Hematopoietic multipotent progenitor cell treated with erythropoietin and hydrocortisone succinate and interleukin-3 and kit ligand, for 8 days (in vitro differentiated cells): ENCODE measurements at regions not wholly inside any gene's neighbourhood (a gene's known extent, or its start where the extent isn't known, plus 50 kb on each side); places are given as distances from the start of the nearest gene placed in this dataset.
A peak's percentile ranks its signal among the peaks of the same experiment; 100 is the strongest.

Experiments
- DNase-seq: peaks from one replicate; pipeline ENCODE4 v3.0.0-alpha.2; 2015

DNA sequence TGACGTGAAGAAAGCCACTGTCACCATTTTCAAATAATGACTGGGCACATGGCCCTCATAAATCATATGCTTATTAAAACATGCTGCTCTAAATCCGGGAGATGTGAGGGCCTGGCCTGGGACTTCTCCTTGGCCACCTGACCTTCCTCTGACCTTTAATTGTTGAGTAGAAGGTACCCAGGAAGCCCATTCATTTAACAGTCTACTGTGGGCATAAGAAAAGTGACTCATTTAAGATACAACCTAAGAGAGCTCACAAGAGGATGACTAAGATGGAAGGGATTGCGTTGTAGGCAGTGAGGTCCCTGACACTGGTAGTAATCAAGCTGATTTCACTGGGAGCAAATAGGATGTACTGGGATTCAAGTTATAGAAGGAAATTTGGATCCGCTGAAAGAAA lies 203.4 kb upstream of the GPR26 start:
- no peak for DNase-seq

DNA sequence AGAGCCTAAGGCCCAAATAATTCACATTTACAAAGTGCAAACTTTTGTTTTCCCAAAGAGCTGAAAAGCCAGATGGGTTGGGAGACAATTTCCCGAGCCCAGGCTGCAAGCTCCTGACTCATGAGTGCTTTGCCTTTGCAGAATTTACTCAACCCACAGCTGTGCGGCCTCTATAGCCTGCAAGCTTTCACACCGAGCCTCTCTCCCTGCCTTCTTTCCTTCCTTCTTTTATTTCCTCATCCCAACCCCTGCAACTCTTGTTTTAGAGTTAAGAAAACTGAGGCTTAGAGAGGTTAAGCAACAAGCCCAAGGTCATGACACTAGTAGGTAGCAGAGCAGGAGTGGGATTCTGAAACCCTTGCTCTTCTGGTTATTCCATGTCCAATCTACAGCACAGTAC lies 203.0 kb upstream of the GPR26 start:
- DNase-seq, result no peak

DNA sequence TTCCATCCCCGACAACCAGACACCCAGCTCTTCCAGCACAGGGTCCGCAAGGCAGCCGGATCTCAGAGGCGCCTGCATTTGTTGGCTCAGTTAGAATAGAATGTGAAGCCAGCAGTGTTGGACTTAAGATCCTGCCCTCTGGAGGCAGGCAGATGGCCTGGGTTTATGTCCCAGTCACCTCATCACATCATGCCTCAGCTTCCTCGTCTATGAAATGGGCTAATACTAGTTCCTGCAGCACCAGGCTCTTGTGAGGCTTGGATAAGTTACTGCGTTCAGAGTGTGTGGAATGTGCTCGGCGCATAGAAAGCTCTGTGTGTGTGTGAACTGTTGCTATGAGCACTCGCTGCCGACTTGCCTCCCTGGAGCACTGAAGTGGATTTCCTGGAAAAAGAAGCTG lies 202.5 kb upstream of the GPR26 start:
- DNase-seq, result no peak

DNA sequence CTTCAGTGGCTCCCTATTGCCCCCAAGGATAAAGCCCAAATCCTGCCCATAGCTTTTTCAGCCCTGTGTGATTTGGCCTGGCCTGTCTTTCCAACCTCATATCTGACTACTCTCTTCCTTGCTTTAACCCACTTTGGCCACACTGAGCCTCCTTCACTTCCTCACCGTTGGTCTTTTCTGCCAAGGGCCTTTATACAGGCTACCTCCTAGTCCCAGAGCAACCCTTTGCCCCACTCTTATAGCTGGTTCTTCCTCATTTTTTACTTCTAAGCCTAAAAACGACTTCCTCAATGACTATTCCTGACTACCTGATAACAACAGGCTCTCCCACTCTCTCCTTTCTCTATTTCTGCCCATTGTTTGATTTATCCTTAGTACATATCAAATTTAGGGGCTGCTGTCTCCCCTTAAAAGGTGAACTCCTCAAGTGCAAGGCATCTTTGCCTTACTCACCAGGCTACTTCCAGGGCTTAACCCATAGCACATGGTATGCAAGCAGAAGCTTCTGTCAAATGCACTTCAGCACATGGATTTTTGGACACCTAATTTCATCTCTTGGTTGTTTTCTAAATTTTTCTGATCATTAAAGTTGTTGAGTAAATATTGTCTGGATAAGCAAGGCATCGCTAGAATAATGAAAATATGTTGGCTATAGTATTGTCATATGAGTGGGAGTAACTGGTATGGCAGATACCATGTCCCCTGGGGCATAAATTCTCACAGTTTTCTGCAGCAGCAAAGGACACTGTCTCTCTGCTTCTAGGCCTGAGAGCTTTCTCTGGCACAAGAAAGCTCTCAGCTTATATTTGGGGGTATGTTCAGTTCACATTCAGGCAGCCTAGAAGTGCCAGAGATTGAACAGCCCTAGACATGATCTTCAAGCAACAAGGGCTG lies 201.5 kb upstream of the GPR26 start:
- DNase-seq, result no peak

DNA sequence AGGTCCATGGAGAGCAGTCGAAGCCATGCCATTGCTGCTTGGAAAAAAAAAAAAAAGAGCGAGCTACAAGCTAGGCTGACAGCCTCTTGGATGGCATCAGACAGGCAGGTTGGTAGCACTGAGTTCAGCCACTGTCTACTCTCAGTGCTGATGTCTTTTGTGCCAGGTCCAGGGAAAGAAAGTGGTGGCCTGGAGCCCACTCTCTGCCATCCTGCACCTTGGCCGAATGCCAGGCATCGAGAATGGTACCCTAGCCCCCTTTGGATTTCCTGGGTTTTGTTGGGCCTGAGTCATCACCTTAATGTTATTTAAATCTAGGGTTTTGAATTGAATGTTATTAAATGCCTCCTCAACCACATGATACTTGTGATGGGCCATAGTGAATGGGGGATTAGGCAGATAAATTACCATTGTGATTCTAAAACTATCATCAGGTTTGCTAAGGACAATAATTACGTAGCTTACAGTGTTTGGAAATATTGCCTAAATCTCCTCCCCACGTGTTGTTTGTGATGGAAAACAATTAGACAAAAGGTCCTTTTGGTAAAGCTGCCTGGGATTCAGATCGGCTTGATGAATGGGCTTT lies 195.7 kb upstream of the GPR26 start:
- DNase-seq, result no peak

DNA sequence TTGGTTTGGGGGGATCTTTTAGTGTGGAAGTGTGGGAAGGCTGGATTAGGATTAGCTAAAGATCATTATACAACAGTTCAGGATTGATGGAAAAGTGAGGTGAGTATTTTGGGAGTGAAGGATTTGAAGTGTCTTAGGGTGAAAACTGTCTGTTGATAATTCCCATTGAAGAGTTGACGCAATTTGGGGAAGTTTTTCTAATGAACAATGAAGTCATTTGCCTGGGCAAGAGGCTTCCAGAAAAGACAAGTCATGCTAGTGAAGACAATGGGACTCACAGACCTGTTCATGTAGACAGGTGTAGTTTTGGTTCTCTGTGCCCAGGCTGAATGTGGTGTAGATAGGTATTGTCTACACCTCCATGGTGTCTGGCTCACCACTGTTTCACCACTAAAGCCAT lies 194.3 kb upstream of the GPR26 start:
- DNase-seq, result no peak

DNA sequence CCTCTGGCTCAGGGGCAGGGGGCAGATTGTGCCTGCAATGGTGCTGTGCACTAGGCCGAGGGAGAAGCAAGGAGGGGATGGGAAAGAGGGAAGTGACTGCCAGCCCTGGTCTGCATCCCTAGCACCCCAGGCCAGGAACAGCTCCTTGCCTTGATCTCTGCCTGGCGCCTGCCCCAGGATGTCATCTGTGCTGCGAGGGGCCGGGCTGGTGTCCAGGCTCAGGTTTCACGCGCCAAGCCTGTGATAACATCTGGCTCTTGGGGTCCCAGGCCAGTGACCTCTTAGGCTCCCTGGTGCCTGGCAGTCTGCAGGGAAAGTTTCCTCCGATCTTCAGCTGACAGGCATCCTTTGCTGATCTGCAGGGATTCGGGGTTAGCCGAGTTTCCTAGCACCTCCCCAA lies 193.5 kb upstream of the GPR26 start:
- no peak for DNase-seq

DNA sequence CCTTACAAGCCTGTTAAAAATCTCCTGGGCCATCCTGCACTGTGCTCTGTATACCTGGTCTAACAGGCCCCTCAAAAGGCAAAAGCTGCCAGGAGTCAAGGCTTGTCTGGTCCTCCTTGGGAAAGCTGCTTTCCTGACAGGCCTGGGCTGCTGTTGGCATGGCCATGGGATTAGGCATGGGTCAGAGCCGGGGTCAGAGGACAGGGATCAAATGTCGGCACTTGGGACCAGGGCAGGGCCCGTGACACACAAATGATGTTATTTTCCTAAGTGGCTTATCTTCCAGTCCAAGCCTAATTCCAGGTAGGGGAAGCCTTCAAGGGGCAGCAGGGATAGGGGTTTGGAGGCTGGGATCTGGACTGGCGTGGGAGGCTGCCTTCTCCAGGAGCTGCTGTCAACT lies 191.5 kb upstream of the GPR26 start:
- no peak for DNase-seq

DNA sequence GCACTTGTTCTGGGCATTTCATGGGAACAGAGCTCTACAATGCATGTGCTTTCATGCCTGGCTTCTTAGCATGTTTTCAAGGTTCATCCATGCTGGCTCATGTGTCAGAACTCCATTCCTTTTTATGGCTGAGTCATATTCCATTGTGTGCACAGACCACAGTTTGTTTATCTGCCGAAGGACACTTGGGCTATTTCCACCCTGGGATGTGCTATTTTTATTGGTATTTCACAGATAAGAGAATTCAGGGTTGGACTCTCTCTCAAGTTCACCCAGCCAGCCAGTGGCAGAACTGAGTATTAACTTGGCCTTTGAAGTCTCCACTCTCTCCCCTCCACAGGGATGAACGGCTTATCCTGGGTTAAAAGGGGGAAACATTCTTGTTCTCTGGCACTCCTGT lies 190.7 kb upstream of the GPR26 start:
- peak; percentile 55 for DNase-seq

DNA sequence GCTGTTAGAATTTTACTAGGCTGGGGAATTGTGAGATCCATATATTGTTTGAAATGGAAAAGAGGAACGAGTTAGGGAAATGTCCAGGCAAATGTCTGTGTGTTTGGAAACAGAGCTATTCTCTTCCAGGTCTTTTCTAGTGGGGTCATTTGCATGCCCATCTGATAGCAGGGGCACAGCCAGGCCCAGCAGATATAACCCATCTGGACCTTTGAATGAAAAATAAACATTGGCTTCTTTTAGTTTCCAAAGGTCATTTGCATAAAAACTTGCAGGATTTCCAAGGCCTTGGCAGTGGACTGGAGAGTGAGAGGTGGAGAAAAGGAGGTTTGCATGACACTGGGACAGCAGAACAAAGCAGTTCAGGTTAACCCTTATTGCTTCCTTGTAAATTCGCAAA lies 188.0 kb upstream of the GPR26 start:
- DNase-seq, result no peak

DNA sequence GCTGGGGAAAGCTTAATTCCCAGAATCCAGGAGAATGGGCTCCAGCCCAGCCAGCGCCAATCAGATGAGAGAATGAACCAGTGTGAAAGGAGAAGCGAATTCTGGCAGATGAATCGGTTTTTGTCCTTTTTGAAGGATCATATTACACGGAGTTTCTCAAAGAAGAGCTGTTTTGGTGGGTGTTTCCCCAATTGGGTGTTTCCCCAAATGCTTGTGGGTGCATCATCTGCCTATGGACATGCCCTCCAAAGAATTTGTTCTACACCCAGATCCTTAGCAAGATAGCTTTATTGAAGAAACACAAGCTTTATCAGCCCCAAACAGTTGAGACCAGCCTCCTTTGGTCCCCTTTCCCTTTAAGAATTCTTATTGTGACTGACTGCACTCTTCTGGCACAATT lies 186.5 kb upstream of the GPR26 start:
- peak; percentile 77 for DNase-seq

DNA sequence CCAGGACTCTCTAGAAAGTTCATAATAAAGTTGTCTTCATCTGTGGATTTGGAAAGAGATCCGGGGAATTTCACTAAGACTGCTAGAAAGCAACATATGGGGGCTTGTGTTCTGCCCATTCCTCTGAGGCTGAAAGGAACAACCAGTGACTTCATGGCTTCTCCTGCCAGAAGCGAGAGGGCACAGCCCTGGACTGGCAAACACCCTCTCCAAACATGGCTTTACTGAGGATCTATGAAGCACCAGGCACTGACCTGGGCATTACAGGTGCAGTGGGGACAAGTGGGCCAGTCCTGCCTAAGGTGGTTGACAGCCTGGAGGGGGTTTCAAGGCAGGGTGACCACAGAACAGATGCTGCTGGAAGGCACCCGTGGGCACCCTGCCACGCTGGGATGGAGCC lies 185.8 kb upstream of the GPR26 start:
- DNase-seq, result no peak

DNA sequence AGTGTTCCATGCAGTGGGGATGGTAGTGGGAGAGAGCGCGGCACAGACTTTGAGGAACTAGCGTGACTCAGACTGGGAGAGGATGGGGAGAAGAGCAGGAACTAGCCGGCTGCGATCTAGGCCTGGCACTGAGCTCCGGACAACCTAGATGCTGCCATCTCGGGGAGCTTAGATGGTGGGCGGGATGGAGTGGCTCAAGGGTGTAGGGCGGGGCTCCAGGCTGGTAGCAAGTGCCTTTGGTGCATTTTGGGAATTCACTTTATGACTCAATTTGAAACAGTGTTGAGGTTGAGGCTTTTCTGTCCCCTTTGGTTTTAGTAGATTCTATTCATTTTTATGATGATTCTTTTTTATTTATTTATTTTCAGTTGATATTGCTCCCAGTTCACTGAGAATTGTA lies 185.3 kb upstream of the GPR26 start:
- DNase-seq, result no peak

DNA sequence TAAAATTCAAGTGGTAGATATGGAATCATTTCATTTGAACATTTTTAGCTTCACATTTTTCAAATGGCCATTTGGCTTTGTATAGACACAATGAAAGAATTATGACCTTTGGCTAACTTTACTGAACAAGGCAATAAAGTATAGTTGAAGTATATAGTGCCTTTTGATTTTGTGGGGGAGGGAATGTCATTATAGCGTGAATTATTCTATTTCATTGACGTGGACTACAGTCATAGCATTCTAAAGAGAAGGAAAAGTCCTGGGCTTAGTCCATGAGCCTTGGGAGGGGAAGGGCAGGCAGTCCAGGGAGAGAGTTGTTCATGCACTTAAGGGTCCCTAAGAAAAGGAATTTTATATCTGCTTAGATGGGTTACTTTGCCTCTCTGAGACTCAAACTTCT lies 181.4 kb upstream of the GPR26 start:
- DNase-seq, result no peak

DNA sequence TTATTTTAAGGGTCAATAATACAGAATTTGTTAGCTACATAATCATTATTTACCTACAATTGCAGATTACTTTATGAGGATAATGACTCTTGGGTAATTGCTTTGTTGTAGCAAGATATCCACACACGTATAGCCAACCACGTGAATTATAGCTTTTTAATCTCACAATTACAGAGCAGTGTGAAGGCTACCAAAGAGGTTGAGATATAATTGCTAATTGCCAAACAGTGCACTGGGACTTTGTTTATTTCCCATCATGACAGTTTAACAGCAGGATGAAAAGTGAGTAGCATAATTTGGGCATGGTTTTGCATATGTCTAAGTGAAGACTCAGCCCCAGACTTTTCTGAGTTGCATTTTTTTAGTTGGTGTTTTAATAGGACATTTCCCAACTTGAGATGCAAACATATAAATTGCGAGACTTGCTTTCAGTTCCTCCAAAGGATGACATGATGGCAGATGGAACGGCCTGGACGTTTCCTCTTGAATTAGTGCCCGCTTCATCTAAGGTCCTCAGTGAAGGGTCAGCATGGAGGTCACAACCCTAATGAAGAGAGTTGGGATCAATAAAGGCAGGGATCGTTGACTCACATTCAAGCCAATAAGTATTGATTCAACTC lies 180.7 kb upstream of the GPR26 start:
- DNase-seq, result no peak

DNA sequence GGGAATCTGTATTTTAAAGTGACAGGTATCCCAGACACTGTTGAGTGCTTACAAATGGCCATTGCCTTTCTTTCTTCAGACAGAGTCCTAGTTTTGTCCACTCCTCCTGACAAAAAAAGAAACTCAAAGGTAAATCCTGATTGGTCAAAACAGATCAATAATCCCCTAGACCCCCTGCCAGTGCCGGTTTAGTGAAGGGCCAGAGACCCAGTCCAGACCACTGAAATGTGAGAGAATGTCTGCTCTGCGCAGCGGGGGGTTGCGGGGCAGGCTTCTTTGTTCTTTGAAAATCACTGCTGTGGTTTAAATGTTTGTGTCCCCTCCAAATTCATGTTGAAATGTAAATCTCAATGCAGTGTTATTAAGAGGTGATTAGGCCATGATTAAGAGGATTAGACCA lies 177.7 kb upstream of the GPR26 start:
- no peak for DNase-seq

DNA sequence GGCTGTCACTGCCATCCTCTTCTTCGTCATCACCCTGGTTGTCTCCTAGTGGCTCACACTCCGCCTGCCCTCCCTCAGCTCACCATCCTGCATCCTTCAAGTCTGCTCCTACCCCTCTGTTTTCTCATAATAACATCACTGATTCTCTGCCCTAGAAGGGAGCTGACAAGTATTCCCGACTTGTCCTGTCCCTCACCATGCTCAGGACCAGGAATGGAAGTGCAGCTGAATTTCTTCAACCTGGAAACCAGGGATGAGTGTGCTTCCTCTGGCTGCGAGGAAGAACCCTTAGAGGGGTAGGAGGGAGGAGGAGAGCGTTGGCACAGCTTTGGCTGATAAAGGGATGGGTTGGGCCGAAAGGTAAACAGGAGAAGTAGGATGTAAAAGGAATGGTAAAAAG lies 174.8 kb upstream of the GPR26 start:
- no peak for DNase-seq

DNA sequence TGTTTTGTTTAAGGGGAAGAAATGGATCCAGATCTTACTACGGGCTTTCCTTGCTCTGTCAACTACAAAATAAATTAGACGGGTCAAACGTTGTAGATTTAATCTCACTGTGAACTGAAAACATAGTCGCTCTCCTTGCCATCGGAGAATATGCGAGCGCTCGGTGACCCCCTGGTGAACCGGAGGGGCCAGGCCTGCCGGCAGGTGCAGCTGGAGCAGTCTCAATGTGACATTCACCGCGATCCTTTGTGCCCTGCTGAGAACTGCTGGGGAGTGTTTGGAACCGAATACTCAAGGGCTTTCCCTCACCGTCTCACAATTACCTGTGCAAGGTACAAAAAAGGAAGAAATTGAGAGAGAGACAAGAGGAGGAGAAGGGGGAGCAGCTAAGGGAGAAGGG lies 174.1 kb upstream of the GPR26 start:
- no peak for DNase-seq

DNA sequence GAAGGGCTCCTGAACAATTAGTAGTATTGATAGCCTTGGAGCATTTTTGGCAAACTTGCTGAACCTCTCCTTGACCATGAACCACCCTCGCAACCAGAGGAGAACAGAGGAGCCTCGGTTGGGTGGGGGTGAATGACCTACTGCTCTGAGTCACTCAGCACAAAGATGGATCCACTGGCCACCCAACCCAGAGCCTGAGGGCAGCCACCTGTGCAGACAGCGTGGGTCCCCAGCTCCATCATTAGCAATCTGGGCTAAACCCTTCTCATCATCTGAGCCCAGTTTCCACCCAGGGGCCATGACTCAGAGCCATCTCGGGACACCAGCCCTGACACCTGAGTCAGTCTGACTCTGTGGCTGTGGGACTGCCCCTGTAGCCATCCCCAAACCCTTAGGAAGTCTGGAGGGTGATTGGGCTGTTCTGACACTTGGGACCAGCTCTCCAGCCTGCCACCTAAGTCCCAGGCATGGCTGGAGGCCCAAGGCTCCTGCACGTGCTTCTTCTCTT lies 171.8 kb upstream of the GPR26 start:
- no peak for DNase-seq

DNA sequence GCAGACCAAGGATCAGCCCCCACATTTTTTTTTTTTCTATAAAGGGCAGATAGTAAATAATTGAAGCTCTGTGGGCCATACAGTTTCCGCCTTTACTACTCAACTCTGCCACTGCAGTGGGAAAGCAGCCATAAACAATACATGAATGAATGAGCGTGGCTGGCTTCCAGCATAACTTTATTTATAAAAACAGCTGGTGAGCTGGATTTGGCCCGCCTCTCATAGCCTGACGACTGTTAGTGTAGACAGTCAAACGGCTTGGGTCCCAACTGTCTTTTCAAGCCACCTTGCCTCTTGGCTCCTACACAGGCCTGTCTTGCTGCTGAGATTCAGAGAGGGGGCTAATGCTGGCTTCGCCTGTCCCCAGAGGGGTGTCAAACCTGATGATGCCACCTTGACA lies 169.8 kb upstream of the GPR26 start:
- no peak for DNase-seq

DNA sequence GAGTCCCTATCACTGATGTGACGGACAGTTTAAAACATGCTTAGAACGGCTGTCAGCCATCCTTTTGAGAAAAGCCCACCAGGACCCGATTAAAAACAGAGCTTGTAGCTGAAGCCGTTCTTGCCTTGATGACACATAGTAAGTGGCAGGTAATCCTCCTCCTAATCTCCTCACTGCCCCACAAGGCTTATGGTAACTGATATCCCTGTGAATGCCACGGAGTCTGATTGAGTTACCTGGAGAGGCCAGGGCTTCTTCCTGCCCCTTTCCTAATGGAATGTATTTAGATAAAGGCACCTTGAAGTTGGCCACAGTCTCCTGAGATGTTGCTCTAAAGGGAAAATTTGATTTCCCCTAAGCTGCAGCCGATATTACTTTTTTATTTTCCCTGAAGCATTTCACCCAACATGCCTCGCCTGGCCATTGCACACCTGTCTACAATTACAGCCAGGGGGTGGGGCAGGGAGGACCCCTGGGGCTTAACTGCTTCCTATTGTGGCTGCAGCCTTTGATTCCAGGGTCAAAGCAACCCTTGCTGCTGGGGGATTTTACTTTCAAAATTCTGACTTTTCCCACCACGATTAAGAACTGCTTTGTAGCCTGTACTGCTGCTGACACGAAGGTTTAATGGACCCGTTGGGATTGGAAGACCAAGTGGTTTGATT lies 169.0 kb upstream of the GPR26 start:
- DNase-seq, result no peak

DNA sequence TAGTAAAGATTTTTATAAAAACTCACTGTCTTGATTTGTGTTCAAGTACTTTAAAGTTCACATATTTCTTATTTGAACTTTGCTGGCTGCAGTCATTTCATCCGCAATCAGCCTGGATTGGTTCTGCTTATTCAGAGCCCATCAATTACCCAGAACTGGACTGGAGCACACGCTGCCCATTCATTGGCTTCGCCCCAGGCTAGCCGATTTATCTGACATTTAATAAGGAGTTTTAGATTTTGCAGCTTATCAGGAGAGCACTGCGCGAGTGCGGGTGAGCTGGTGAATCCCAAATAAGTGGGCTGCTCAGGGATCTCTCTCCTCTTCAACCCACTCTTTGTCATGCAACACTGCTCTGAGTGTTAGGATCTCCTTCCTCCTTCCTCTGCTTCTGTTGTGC lies 166.0 kb upstream of the GPR26 start:
- DNase-seq, result no peak

DNA sequence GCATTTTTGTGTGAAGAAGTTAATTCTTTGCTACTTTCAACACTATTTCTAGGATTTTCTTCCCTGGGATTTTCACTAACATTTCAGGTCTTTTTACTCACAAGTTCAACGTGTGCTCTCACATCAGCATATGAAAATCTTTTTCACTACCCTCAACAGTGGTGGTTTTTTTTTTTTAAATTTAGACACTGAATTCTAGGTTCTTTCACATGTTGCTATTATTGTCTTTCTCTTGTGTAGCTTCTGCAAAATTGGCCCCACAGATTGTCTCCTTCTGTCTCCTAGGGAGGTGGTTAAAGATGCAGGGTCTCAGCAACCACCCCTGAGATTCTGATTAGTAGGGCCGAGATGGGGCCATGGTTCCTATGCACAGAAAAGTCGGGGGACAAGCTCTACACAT lies 165.0 kb upstream of the GPR26 start:
- DNase-seq, result no peak

DNA sequence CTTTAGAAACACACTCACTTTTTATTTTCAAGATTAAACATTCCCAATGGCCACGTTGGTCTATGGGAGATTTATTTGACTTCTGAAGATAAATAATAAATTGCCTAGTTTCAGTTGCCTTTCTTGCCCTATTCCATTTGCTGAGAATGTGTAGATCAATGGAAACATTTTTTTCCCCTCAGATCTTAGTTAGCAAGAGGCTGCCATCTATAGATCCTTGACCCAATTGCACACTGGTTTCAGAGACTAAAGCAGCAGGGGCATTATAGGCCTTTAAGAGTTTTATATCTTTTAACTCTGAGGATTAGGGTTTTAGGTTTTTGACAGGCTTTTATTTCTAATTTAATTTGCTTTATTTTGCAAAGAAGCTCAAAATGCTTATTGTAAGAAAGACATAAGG lies 163.2 kb upstream of the GPR26 start:
- no peak for DNase-seq
